NCI-H1105 (cell line): ENCODE measurements at regions not wholly inside any gene's neighbourhood (a gene's known extent, or its start where the extent isn't known, plus 50 kb on each side); places are given as distances from the start of the nearest gene placed in this dataset.

Experiments
- DNase-seq: peaks from one replicate; lab custom pipeline; 2025; lab: John Stamatoyannopoulos, UW

GRCh38 chr18:30057398-30057797, 985.1 kb downstream of the DSC3 start:
- no peak for DNase-seq

GRCh38 chr18:30056528-30056927, 986.0 kb downstream of the DSC3 start:
- no peak for DNase-seq

GRCh38 chr18:30044496-30044895, 998.0 kb downstream of the DSC3 start:
- no peak for DNase-seq

GRCh38 chr18:30039201-30039600, 1003.3 kb downstream of the DSC3 start:
- DNase-seq, result no peak

GRCh38 chr18:30034818-30035217, 1007.7 kb downstream of the DSC3 start:
- DNase-seq, result no peak

GRCh38 chr18:30016179-30016578, 1026.4 kb downstream of the DSC3 start:
- DNase-seq, result no peak

- DNase-seq, result no peak
Measured at GRCh38 chr18:30004965-30005364, 1037.6 kb downstream of the DSC3 start.

GRCh38 chr18:29982218-29982617, 1060.3 kb downstream of the DSC3 start:
- no peak for DNase-seq

GRCh38 chr18:29979881-29980280, 1062.7 kb downstream of the DSC3 start:
- DNase-seq, result no peak

GRCh38 chr18:29969876-29970275, 1072.7 kb downstream of the DSC3 start:
- DNase-seq, result no peak

- no peak for DNase-seq
Measured at GRCh38 chr18:29962579-29962978, 1080.0 kb downstream of the DSC3 start.

GRCh38 chr18:29960539-29960938, 1082.0 kb downstream of the DSC3 start:
- DNase-seq, result no peak

GRCh38 chr18:29930231-29930630, 1112.3 kb downstream of the DSC3 start:
- no peak for DNase-seq

GRCh38 chr18:29928081-29928480, 1114.5 kb downstream of the DSC3 start:
- DNase-seq, result no peak

- no peak for DNase-seq
Measured at GRCh38 chr18:29925566-29925965, 1117.0 kb downstream of the DSC3 start.

GRCh38 chr18:29912351-29912750, 1130.2 kb downstream of the DSC3 start:
- DNase-seq, result no peak

GRCh38 chr18:29892960-29893558, 1149.5 kb downstream of the DSC3 start:
- DNase-seq, result no peak

- DNase-seq, result no peak
Measured at GRCh38 chr18:29883114-29883513, 1159.4 kb downstream of the DSC3 start.

GRCh38 chr18:29882620-29883019, 1159.9 kb downstream of the DSC3 start:
- DNase-seq, result no peak

GRCh38 chr18:29879763-29880162, 1162.8 kb downstream of the DSC3 start:
- no peak for DNase-seq

- peak; percentile 10 for DNase-seq
Measured at GRCh38 chr18:29874519-29875098, 1167.9 kb downstream of the DSC3 start.

GRCh38 chr18:29873211-29873610, 1169.3 kb downstream of the DSC3 start:
- no peak for DNase-seq

- DNase-seq, result no peak
Measured at GRCh38 chr18:29871246-29871645, 1171.3 kb downstream of the DSC3 start.

GRCh38 chr18:29862824-29863223, 1179.7 kb downstream of the DSC3 start:
- no peak for DNase-seq
